NCI-H446 (cell line): ENCODE measurements at regions not wholly inside any gene's neighbourhood (a gene's known extent, or its start where the extent isn't known, plus 50 kb on each side); places are given as distances from the start of the nearest gene placed in this dataset.
A peak's percentile ranks its signal among the peaks of the same experiment; 100 is the strongest.
"Not testable (repeated sequence)": the region's sequence is repeated elsewhere in the genome, so short reads cannot be mapped to it uniquely, and the experiment has no call there.

Source experiments
- DNase-seq, 2 experiments: peaks; one replicate each; lab custom pipeline; 2025; lab: John Stamatoyannopoulos, UW

DNA sequence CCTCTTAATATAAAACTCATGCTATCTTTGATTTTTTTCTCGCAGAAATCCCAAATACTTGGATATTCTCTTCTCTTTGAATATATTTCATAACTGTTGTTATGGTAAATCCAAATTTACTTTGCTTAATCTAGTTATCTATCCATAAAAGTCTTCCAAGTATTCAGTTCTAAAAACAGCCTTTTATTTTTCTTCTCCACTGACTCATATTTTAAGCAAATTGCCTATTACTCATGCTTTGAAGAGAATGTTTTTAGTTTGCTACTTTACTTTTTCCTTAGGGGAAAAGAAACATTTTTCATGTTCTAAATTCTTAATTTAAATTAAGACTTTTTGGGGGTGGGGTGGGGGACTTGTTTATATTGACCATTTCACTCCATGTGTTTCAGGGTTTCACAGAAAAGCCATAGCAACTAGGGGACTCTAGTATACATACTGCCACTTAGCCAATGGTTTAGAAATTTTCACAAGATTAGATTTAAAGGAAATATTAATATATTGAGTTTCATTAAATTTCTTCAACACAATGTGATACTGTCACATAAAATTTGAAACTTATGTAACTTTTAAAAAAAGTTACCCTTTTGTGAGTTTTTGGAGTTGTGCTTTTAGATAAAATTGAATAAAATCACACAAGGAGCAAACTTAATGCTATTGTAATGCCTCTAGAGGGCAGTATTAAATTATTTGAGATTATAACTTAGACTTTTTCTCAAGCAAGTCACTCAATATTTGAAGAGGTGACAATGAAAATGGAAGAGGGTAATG lies 545.8 kb upstream of the ARRDC3 start:
- peak; percentile 0 to 56 for DNase-seq

DNA sequence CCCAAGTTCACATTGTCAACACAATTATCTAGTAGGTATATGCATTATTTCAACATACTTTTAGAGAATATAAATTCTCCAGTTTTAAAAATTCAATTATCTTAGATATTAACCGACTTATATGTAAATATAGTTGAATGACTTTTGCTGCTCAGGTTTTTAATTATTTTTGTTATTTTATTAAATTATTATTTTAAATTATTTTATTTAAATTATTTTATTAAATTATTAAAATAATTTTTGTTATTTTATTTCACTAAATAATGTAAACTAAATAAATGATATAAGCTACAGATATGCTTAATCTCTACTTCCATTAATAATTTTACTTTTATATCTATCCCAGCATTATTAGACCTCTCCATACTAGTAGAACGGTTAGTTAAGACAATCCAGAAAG lies 544.3 kb upstream of the ARRDC3 start:
- DNase-seq: no peak

DNA sequence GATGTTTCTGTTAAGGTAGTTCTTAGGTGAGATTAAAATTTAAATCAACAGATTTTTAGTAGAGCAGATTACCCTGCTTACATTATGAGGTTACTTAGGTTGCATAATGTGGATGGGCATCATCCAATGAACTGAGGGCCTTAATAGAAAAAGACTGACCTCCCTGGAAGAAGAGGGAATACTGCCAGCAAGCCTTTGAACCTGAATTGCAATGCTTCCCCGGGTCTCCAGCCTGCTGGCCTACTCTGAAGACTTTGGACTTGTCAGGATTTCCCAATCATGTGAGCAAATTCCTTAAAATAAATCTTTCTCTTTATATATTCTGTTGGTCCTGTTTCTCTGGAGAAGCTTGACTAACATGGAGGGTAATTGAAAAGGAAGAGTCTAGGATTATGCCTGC lies 542.1 kb upstream of the ARRDC3 start:
- no peak for DNase-seq

DNA sequence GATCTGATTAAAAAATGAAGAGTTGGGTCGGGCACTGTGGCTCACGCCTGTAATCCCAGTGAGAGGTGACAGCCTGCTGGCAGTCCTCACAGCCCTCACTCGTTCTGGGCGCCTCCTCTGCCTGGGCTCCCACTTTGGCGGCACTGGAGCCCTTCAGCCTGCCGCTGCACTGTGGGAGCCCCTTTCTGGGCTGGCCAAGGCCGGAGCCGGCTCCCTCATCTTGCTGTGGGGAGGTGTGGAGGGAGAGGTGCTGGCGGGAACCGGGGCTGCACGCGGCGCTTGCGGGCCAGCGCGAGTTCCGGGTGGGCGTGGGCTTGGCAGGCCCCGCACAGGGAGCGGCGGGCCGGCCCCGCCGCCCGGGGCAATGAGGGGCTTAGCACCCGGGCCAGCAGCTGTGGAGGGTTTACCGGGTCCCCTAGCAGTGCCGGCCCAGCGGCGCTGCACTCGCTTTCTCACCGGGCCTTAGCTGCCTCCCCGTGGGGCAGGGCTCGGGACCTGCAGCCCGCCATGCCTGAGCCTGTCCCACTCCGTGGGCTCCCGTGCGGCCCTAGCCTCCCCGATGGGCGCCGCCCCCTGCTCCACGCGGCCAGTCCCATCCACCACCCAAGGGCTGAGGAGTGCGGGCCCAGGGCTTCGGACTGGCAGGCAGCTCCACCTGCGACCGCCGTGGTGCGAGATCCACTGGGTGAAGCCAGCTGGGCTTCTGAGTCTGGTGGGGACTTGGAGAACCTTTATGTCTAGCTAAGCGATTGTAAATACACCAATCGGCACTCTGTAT lies 534.1 kb upstream of the ARRDC3 start:
- DNase-seq: not testable (repeated sequence)

DNA sequence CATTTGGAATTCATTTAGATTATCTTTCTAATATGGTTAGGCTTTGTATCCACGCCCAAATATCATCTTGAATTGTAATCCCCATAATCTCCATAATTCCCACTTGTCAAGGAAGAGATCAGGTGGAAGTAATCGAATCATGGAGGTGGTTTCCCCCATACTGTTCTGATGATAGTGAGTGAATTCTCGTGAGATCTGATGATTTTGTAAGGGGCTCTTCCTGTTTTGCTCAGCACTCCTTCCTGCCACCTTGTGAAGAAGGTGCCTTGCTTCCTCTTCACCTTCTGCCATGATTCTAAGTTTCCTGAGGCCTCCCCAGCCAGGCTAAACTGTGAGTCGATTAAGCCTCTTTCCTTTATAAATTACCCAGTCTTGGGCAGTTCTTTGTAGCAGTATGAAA lies 527.5 kb upstream of the ARRDC3 start:
- no peak for DNase-seq

DNA sequence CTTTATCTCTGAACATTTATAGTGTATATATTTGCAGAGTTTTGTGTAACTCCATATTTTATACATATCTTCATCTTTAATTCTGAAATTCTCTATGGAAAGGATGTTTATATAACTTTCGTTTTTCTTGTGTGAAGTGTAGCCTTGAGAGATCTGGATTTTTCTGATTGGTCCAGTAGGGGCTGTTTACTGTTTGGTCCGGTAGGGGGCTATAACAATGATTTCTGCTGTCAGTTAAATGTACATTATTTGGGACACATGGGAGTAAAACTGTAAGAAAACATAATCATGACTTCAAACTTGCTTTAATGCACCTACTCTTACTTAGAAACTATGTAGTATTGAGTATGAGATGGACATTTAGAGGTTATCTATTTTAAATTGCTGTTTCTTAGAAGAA lies 527.1 kb upstream of the ARRDC3 start:
- no peak for DNase-seq

DNA sequence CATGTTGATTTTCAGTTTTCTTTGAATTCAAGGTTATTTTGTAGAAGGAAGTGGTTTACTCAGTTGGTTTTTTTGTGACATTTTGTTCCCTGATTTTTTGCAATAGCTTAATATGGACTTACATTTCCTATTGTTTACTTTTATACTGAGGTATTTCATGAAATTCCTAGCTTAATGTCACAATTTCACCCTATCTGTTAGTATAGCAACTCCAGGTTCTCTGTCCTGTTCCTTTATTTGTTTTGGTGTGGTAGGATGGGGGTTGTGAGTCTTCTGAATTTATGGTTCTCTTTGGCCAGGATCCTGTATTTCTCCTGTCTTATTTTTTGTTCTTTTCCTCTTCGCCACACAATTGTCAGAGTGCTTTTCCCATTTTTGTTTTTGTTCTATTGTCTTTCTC lies 523.4 kb upstream of the ARRDC3 start:
- no peak for DNase-seq

DNA sequence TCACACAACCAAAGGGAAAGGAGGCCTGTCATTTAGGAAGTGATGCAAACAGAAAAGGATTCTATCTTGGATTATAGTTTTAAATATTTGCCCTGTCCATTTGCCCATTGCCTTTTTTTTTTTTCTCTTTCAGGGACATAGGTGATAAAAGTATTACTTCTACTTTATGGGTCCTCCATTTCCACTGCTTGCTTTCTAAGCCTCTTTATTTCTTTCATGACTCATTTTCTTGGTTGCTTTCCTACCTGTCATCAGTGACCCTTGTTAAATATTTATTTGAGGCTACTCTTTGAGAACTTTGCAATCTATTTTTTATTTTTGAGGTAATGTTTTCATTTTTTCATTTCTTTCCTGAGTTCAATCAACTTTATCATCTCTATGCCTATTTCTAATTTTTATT lies 522.9 kb upstream of the ARRDC3 start:
- DNase-seq: no peak

DNA sequence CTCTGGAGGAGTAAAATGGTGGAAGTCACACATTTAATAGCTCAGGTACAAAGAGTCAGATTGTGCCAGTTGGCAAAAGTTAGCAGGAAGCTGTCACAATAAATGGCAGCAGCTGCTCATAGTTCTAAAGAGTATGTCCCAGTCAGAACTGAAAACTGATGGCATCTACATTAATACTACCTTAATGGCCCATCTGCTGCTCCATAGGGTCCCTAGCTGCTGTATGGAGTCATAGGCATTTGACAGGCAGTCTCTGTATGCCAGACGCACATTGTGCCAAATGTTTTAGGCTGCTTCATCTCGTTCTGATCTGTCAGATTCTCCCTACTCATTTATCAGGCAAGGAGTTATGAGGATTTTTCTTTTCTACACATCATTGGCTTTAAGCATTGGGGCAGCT lies 515.8 kb upstream of the ARRDC3 start:
- peak; percentile 11 to 69 for DNase-seq

DNA sequence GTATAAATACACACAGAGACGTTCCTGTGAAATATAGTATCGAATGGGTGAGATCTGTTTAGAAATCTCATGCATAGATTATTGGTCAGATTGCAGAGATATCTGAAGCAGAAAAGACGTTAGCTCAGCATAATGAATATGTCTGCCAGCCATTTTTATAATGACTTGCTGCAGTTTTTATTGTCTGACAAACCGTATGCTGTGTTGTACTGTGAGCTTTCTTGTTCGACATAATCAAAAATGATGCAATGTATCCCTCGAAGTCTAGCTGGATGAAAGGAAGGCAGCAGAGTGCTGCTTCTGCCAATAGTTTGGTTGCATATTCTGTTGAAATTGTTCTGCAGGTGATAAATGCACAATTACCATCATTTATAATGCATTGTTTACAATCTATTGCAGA lies 514.9 kb upstream of the ARRDC3 start:
- DNase-seq: no peak

DNA sequence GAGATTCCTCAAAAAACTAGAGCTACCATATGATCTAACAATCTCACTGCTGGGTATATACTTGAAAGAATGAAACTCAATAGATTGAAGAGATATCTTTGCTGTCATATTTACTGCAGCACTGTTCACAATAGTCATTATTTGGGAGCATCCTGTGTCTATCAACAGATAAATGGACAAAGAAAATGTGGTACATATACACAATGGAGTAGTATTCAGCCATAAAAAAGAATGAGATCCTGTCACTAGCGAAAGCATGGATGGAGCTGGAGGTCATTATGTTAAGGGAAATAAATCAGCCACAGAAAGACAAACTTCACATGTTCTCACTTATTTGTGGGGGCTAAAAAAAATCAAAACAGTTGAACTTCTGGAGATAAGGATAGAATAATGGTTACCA lies 505.7 kb upstream of the ARRDC3 start:
- DNase-seq: no peak

DNA sequence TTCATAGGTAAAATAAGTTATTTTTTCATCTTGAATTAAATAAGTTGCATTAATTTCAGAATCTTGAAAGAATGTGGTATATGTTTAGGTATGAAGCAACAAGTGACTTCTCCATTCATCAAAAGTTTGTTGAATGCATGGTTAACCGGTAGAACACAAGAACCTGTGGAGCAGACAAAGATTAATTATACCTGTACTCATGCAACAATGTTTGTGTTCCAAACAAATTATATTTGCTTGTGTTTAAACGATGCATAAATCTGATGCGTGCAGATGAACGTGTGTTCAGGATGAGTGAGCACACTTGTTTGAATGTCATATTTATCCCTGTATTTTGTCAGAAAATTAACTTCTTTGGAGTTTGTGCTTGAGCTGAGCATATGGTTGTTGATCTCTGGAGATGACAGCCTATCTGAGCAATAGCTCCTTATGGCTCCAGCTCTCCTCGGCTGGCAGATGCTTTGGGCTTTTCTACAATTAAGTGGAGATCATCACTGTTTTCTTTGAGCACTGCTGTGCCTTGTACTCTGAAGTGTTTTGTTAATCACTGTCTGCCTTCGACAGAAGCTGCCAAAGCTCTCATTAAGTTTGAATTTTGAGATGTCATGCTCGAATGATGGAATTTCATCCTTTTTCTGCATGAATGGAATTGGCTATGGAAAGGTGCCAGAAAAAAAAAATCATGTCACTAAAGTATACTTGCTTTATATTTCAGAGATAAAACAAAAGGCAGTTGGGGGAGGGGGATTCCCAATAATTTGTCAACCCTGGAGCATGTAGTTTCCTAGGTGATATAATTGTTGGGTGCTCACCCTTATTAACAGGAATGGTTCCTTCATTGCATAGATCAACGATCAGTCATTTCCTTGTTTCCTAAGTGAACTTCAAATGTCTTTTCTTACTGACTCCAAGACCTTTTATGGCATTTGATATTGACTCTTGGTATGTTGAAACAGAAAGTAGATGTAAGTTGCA lies 502.5 kb upstream of the ARRDC3 start:
- DNase-seq: peak; percentile 20 to 81

DNA sequence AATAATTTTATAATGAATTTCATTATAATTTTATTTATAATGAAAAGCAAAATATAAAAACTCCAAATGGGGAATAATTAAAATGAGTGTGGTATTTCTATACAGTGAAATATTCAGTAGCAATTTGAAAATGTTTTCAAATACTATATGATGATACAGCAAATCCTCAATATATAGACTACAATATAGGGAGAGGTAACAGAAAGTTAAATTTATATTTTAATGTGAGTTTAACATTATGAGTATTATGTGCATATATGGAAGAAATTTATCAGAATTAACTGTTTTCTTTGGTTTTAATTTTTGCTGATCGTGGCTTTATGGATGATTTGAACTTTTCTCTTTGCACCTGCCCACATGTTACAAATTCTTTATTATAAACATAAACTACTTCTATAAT lies 500.9 kb upstream of the ARRDC3 start:
- DNase-seq: no peak

DNA sequence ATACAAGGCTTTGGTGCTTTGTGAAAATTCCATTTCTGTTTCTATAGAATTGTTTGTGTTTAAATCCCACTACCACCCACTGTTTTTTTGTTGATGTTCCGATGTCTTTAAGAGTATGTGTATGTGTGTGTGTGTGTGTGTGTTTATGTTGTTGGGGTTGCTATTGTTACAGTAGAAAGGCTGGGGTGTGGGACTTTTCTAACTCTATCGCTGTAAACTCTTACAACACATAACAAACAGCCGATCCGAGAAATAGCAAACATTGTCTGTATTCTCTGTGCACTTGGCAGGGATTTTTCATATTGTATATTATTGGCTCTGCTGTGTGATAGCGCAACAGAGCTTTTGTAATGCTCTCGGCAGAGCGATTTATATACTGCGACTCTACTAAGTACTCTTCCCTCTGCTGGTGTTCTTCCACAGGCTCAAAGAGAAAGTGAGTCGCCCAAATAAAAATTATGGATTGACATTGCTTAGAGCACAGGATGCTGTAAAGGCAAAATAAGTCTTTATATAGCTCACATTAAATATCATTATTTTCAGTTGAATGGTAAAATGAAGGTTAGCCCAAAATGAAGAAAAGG lies 492.2 kb upstream of the ARRDC3 start:
- no peak for DNase-seq

DNA sequence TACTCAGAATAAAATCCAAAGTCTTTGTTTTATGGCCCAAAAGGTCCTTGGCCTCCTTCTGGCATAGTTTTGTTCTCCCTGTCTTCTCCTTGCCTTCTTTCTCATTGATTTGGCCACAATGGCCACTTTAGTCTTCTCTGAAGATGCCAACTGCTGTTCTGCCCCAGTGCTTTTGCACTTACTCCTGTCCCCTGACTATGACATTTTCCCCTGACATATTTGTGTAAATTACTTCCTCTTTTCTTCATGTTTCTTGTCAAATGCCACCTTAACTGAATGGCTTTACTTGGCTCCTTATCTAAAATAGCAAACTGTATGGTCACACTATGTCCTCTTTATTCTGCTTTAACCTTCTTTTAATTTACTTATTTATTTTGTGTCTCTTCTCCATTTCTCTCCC lies 484.7 kb upstream of the ARRDC3 start:
- DNase-seq: no peak

DNA sequence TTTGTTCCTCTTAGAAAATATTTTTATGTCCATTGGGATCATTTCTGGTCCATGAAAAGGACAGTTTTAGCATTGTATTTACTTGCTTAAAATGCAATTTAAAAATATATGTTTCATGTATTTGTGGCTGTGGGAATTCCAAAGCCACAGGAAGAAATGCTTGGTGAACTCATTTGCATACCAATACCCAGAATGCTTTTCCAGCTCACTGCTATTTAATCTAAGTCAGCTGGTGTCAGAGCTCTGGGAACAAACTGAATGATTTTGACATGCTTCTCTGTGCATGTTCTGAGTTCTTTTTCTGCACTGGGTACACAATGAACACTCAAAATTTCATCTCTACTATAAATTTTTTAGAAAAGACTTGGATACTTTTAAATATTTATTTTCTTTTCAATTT lies 482.8 kb upstream of the ARRDC3 start:
- DNase-seq: no peak

DNA sequence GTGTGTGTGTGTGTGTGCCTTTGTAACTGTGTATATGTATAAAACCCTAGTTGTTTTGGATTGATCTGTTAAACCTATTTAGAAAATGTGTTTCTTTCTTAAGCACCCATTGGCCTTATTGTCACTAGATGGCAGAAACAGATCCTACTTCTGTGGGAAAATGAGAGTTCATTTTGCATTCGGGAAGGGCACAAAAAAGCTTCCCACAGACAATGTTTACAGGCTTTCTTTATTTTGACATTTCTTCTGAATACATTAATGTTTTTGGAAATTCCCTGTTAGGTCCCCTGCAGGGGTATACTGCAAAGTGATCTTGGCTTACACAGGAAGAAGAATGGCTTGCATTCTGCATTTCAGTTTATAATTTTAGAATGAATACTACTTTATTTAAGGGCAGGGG lies 481.8 kb upstream of the ARRDC3 start:
- peak in 1 of 2 experiments; percentile 14 for DNase-seq

DNA sequence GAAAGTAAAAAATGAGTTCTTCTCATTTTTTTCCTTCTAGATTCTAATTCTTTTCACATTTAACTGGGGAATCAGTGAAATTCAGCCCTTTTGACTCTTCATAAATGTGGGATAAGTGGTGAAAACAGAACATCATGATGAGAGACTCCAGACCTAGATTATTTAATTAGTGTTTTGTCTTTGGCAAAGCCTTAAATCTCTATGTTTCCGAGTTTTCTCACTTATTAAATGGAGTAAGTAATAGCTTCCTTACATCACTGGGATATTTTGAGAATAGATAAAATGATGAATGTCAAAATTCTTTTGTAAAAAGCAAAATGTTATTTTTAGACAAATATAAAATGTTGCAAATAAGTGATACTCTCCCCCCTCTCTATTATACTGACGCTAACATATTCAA lies 468.6 kb upstream of the ARRDC3 start:
- DNase-seq: no peak

DNA sequence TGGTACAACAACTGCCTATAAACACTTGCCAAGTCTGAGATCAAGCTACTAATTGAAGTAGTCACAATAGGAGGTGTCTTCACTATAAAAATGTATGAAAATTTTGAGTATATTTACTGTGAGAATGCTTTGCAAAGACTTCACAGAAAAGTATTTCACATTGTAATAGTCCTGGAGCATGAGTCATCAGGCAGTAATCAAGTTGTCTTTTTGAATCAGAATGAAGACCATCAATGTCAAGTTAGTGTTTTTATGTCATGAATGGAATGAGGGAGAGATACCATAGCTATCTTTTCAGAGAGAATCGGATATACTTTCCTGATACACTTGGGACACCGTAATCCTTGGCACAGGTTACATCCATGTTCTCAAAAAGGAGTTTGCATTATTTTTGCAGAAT lies 466.9 kb upstream of the ARRDC3 start:
- DNase-seq: no peak

DNA sequence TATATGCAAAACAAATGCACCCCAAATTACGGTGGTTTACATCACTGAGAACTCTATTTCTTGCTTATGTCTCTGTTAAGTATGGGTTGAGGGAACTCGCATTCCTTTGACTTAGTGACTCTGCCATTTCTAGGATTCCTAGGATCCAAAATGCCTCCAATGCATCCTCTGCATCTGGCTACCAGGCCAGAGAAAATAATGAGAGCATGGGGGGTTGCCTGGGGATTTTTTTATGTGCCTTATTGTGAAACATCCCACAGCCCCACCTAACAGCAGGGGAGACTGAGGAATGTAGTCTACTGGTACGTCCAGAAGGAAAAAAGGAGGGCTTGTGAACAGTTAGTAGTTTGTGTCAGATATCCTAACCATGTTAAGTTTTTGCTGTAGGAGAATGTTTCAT lies 466.0 kb upstream of the ARRDC3 start:
- DNase-seq: no peak

DNA sequence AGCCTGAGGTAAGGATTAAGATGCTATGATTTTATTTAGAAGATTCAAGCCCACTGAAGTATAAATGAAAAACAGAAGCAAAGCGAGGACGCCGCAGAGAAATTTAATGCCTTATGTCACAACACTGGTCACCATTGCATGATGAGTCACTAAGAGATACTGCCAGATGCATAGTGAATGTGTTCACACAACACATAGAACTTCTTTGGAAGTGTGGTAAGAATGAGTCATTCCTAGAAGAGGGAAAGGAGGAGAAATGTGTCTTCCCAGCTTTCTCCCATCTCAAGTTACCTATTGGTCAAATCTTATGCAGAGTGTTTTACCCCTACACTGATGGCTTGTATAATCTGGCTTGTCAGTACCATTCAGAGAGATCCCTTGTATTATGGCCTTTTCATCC lies 465.3 kb upstream of the ARRDC3 start:
- peak in 1 of 2 experiments; percentile 11 for DNase-seq

DNA sequence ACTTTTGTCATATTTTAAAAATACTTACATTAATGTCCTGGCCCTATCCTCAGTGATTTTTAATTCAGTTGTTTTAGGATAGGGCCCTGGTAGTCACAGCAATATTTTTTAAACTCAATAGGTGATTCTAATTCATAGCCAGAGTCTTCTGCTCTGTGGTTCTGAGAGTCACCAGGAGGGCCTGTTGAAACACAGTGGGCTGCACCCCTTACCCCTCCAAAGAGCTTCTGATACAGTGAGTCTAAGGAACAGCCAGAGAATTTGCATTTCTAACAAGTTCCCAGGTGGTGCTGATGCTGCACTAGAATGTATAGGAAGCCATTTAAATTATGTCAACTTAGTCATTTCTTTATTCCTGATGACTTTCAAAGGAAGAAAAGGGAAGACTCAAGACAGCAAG lies 458.3 kb upstream of the ARRDC3 start:
- no peak for DNase-seq
